NT2/D1 (cell line): ENCODE measurements at regions not wholly inside any gene's neighbourhood (a gene's known extent, or its start where the extent isn't known, plus 50 kb on each side); places are given as distances from the start of the nearest gene placed in this dataset.

Experiments used
- DNase-seq: peaks from one replicate; pipeline ENCODE4 v3.0.0-alpha.2; 2011; ENCODE audit warnings: low read depth, low spot score
- H3K27me3 ChIP-seq: 2 replicates; pipeline ENCODE4 v1.6.0; 2011; ENCODE audit warnings: mild to moderate bottlenecking; ENCODE audit not compliant: insufficient read length, insufficient read depth
- H3K36me3 ChIP-seq: 2 replicates; pipeline ENCODE4 v1.6.1; 2011; ENCODE audit warnings: mild to moderate bottlenecking, low read length, mixed read lengths; ENCODE audit not compliant: insufficient read depth, insufficient read length
- H3K4me1 ChIP-seq: 2 replicates; pipeline ENCODE4 v1.5.1; 2011; ENCODE audit not compliant: insufficient read depth, insufficient read length
- H3K4me3 ChIP-seq: 2 replicates; pipeline ENCODE4 v1.5.1; 2011; ENCODE audit warnings: low read depth; ENCODE audit not compliant: insufficient read length
- H3K9ac ChIP-seq: 2 replicates; pipeline ENCODE4 v1.6.0; 2011; ENCODE audit warnings: low read depth; ENCODE audit not compliant: insufficient read length
- H3K9me3 ChIP-seq: 2 replicates; pipeline ENCODE4 v1.5.1; 2011; ENCODE audit warnings: mild to moderate bottlenecking, low read length; ENCODE audit not compliant: insufficient read depth
- SUZ12 ChIP-seq: IDR thresholded peaks from 2 replicates; pipeline ENCODE4 v1.6.1; 2011; ENCODE audit not compliant: insufficient read length, insufficient read depth; ENCODE audit errors: extremely low read depth
- YY1 ChIP-seq: IDR thresholded peaks from 2 replicates; pipeline ENCODE4 v1.6.1; 2011; ENCODE audit not compliant: insufficient read length, insufficient read depth
- ZNF274 ChIP-seq: IDR thresholded peaks from 2 replicates; pipeline ENCODE4 v1.6.1; 2011; ENCODE audit warnings: mild to moderate bottlenecking, low read depth, low read length

- no peak overlapping the region for H3K4me3 ChIP-seq
- no peaks in the 10 kb centered on the region for H3K27me3 ChIP-seq
- no peak for DNase-seq
- no peaks in the 10 kb centered on the region for H3K9me3 ChIP-seq
- no peak for TF ChIP-seq ZNF274
- no peak for TF ChIP-seq YY1
- no peak for TF ChIP-seq SUZ12
- H3K9ac ChIP-seq = no peak overlapping the region
- H3K36me3 ChIP-seq = no peaks in the 10 kb centered on the region
- H3K4me1 ChIP-seq = no peaks in the 10 kb centered on the region
Measured at GRCh38 chr3:18830087-18830486, 318.2 kb upstream of the KCNH8 start.

- no peak overlapping the region for H3K4me3 ChIP-seq
- H3K9me3 ChIP-seq = no peaks in the 10 kb centered on the region
- TF ChIP-seq SUZ12 (no peak), ZNF274 (no peak), YY1 (no peak)
- no peak for DNase-seq
- H3K27me3 ChIP-seq = no peaks in the 10 kb centered on the region
- no peak overlapping the region for H3K9ac ChIP-seq
- H3K4me1 ChIP-seq = no peaks in the 10 kb centered on the region
- no peaks in the 10 kb centered on the region for H3K36me3 ChIP-seq
Measured at GRCh38 chr3:18828637-18829036, 319.7 kb upstream of the KCNH8 start.

- Histone ChIP-seq H3K9me3 (no peaks in the 10 kb centered on the region), H3K4me1 (no peaks in the 10 kb centered on the region), H3K4me3 (no peak overlapping the region), H3K36me3 (no peaks in the 10 kb centered on the region), H3K27me3 (no peaks in the 10 kb centered on the region), H3K9ac (no peak overlapping the region)
- TF ChIP-seq YY1 (no peak), SUZ12 (no peak), ZNF274 (no peak)
- DNase-seq = no peak
Measured at GRCh38 chr3:18827664-18828063, 320.6 kb upstream of the KCNH8 start.

- DNase-seq = no peak
- TF ChIP-seq ZNF274 (no peak), SUZ12 (no peak), YY1 (no peak)
- Histone ChIP-seq H3K9me3 (no peaks in the 10 kb centered on the region), H3K27me3 (no peaks in the 10 kb centered on the region), H3K4me1 (no peaks in the 10 kb centered on the region), H3K36me3 (no peaks in the 10 kb centered on the region), H3K9ac (no peak overlapping the region), H3K4me3 (no peak overlapping the region)
Measured at GRCh38 chr3:18825665-18826064, 322.6 kb upstream of the KCNH8 start.

GRCh38 chr3:18813300-18813699 is 335.0 kb upstream of the KCNH8 start:
- no peak overlapping the region for H3K4me3 ChIP-seq
- no peaks in the 10 kb centered on the region for H3K4me1 ChIP-seq
- no peak for TF ChIP-seq YY1
- TF ChIP-seq ZNF274 = no peak
- TF ChIP-seq SUZ12 = no peak
- no peaks in the 10 kb centered on the region for H3K9me3 ChIP-seq
- no peak overlapping the region for H3K9ac ChIP-seq
- H3K27me3 ChIP-seq = no peaks in the 10 kb centered on the region
- no peak for DNase-seq
- H3K36me3 ChIP-seq = no peaks in the 10 kb centered on the region

- TF ChIP-seq ZNF274 (no peak), YY1 (no peak), SUZ12 (no peak)
- no peak overlapping the region for H3K9ac ChIP-seq
- H3K27me3 ChIP-seq = no peaks in the 10 kb centered on the region
- no peak for DNase-seq
- H3K4me3 ChIP-seq = no peak overlapping the region
- no peaks in the 10 kb centered on the region for H3K4me1 ChIP-seq
- H3K36me3 ChIP-seq = no peaks in the 10 kb centered on the region
- no peaks in the 10 kb centered on the region for H3K9me3 ChIP-seq
Measured at GRCh38 chr3:18812316-18812715, 336.0 kb upstream of the KCNH8 start.

GRCh38 chr3:18810306-18810661 is 338.0 kb upstream of the KCNH8 start:
- no peaks in the 10 kb centered on the region for H3K27me3 ChIP-seq
- no peak overlapping the region for H3K4me3 ChIP-seq
- no peak overlapping the region for H3K9ac ChIP-seq
- no peak for DNase-seq
- H3K36me3 ChIP-seq = no peaks in the 10 kb centered on the region
- no peak for TF ChIP-seq ZNF274
- TF ChIP-seq YY1 = no peak
- TF ChIP-seq SUZ12 = no peak
- H3K9me3 ChIP-seq = no peaks in the 10 kb centered on the region
- H3K4me1 ChIP-seq = no peaks in the 10 kb centered on the region
